IMR-90 (cell line): ENCODE measurements at regions not wholly inside any gene's neighbourhood (a gene's known extent, or its start where the extent isn't known, plus 50 kb on each side); places are given as distances from the start of the nearest gene placed in this dataset.

Experiments
- ATAC-seq: fragments of 200-7000 bp; cut with Tn5 transposase; 2 replicates; pipeline ENCODE4 v1.9.1; 2020; ENCODE audit warnings: low read depth, mild to moderate bottlenecking, moderate library complexity
- BruUV-seq: library from RNA; stranded (reverse); fragments of 400-500 nt; replicated peaks from 2 replicates; lab custom pipeline; 2021; lab: Mats Ljungman, UMichigan
- CTCF ChIA-PET: fragments of 300-600 bp; formaldehyde crosslinking; extraction: SDS; loops from one replicate; lab custom pipeline; 2021; ENCODE audit warnings: antibody characterized with exemption; lab: Yijun Ruan, JAX
- POLR2A ChIA-PET: fragments of 300-600 bp; sonication (Branson Sonifier 250); formaldehyde crosslinking; loops from one replicate; lab custom pipeline; 2022; ENCODE audit warnings: antibody characterized with exemption; ENCODE audit not compliant: unreplicated experiment; lab: Charles Lee
- DNase-seq: peaks from one replicate; pipeline ENCODE4 v3.0.0; 2013
- H2AFZ ChIP-seq: replicated peaks from 2 replicates; pipeline ENCODE3; 2013; ENCODE audit warnings: low read length, mild to moderate bottlenecking; ENCODE audit not compliant: poor library complexity
- H2AK5ac ChIP-seq: 2 replicates; pipeline ENCODE4 v1.6.1; 2013; ENCODE audit warnings: low read depth, low read length, inconsistent platforms
- H2AK9ac ChIP-seq: replicated peaks from 2 replicates; pipeline ENCODE3; 2013; ENCODE audit warnings: mild to moderate bottlenecking, low read depth, low read length, moderate library complexity; ENCODE audit not compliant: poor library complexity
- H2BK120ac ChIP-seq: 2 replicates; pipeline ENCODE4 v1.6.1; 2013; ENCODE audit warnings: low read depth, low read length, inconsistent platforms
- H2BK15ac ChIP-seq: 3 replicates; pipeline ENCODE4 v1.6.1; 2013; ENCODE audit warnings: low read depth, low read length, inconsistent platforms
- H2BK20ac ChIP-seq: 2 replicates; pipeline ENCODE4 v1.6.1; 2013; ENCODE audit warnings: low read depth, mild to moderate bottlenecking, inconsistent platforms, low read length, moderate library complexity
- H2BK5ac ChIP-seq: 2 replicates; pipeline ENCODE4 v1.6.1; 2013; ENCODE audit warnings: mild to moderate bottlenecking, low read depth, low read length, inconsistent platforms; ENCODE audit not compliant: poor library complexity, severe bottlenecking
- H3K14ac ChIP-seq: replicated peaks from 2 replicates; pipeline ENCODE4 v1.6.1; 2013; ENCODE audit warnings: low read depth, low read length, inconsistent platforms
- H3K18ac ChIP-seq: 2 replicates; pipeline ENCODE4 v1.6.1; 2013; ENCODE audit warnings: low read depth, low read length, control low read depth
- H3K23ac ChIP-seq: 2 replicates; pipeline ENCODE4 v1.6.1; 2013; ENCODE audit warnings: low read depth, low read length, inconsistent platforms
- H3K27ac ChIP-seq: 2 replicates; pipeline ENCODE4 v1.5.1; 2013; ENCODE audit warnings: mild to moderate bottlenecking, control low read depth, low read length; ENCODE audit not compliant: insufficient read depth
- H3K27me3 ChIP-seq: 2 replicates; pipeline ENCODE4 v1.6.1; 2013; ENCODE audit warnings: low read length; ENCODE audit not compliant: control insufficient read depth, insufficient read depth
- H3K36me3 ChIP-seq: 2 replicates; pipeline ENCODE4 v1.6.1; 2013; ENCODE audit warnings: low read length, mixed read lengths; ENCODE audit not compliant: control insufficient read depth, insufficient read depth
- H3K4ac ChIP-seq: 2 replicates; pipeline ENCODE4 v1.6.1; 2013; ENCODE audit warnings: low read depth, low read length, inconsistent platforms
- H3K4me1 ChIP-seq: 2 replicates; pipeline ENCODE4 v1.6.1; 2013; ENCODE audit warnings: low read length, mixed read lengths; ENCODE audit not compliant: control insufficient read depth, insufficient read depth
- H3K4me2 ChIP-seq: 2 replicates; pipeline ENCODE4 v1.6.1; 2013; ENCODE audit warnings: low read depth, mild to moderate bottlenecking, control low read depth, low read length, moderate library complexity
- H3K4me3 ChIP-seq: 2 replicates; pipeline ENCODE4 v1.5.1; 2013; ENCODE audit warnings: low read depth, mild to moderate bottlenecking, control low read depth, low read length, moderate library complexity; ENCODE audit not compliant: insufficient read depth
- H3K56ac ChIP-seq: 2 replicates; pipeline ENCODE4 v1.6.1; 2013; ENCODE audit warnings: low read length, inconsistent platforms; ENCODE audit not compliant: insufficient read depth; ENCODE audit errors: extremely low read depth
- H3K79me1 ChIP-seq, 2 experiments: 2 replicates each; pipeline ENCODE4 v1.6.1; 2013; ENCODE audit warnings: low read length in 2 of 2, inconsistent platforms in 1 of 2, low read depth in 1 of 2
- H3K9ac ChIP-seq: 2 replicates; pipeline ENCODE4 v1.6.1; 2013; ENCODE audit warnings: low read depth, low read length, control low read depth
- H3K9me1 ChIP-seq: 2 replicates; pipeline ENCODE4 v1.6.1; 2013; ENCODE audit warnings: low read length, inconsistent platforms; ENCODE audit not compliant: insufficient read depth
- H3K9me3 ChIP-seq: 2 replicates; pipeline ENCODE4 v1.6.1; 2013; ENCODE audit warnings: low read length; ENCODE audit not compliant: control insufficient read depth, insufficient read depth
- H4K20me1 ChIP-seq: 2 replicates; pipeline ENCODE4 v1.6.1; 2013; ENCODE audit warnings: low read length, inconsistent platforms; ENCODE audit not compliant: insufficient read depth
- H4K5ac ChIP-seq: 2 replicates; pipeline ENCODE4 v1.6.1; 2013; ENCODE audit warnings: mild to moderate bottlenecking, low read depth, low read length, control low read depth
- H4K8ac ChIP-seq, 2 experiments: 2 replicates each; pipeline ENCODE4 v1.6.1; 2013; ENCODE audit warnings: low read depth in 2 of 2, low read length in 2 of 2, control low read depth in 1 of 2, inconsistent platforms in 1 of 2
- H4K91ac ChIP-seq: 2 replicates; pipeline ENCODE4 v1.6.1; 2013; ENCODE audit warnings: low read depth, low read length, inconsistent platforms; ENCODE audit not compliant: insufficient read depth
- BHLHE40 ChIP-seq: fragments of 150-350 bp; IDR thresholded peaks from 2 replicates; pipeline ENCODE4 v1.6.1; 2016; ENCODE audit warnings: mild to moderate bottlenecking, low read depth, low read length
- CEBPB ChIP-seq: IDR thresholded peaks from 2 replicates; pipeline ENCODE4 v1.6.1; 2012; ENCODE audit warnings: low read depth, low read length, improper control_type of control experiment
- CHD1 ChIP-seq: IDR thresholded peaks from 2 replicates; pipeline ENCODE4 v1.6.1; 2012; ENCODE audit warnings: low read depth, low read length, improper control_type of control experiment
- FOS ChIP-seq: fragments of 150-350 bp; IDR thresholded peaks from 2 replicates; pipeline ENCODE4 v1.6.1; 2016; ENCODE audit warnings: low read depth, low read length
- MAZ ChIP-seq: IDR thresholded peaks from 2 replicates; pipeline ENCODE4 v1.6.1; 2012; ENCODE audit warnings: low read depth, mild to moderate bottlenecking, low read length, improper control_type of control experiment, moderate library complexity, borderline replicate concordance
- MXI1 ChIP-seq: IDR thresholded peaks from 2 replicates; pipeline ENCODE4 v1.6.1; 2012; ENCODE audit warnings: low read depth, mild to moderate bottlenecking, low read length, moderate library complexity, borderline replicate concordance
- POLR2A ChIP-seq: IDR thresholded peaks from 2 replicates; pipeline ENCODE4 v1.6.1; 2012; ENCODE audit warnings: mild to moderate bottlenecking, low read depth, low read length
- RAD21 ChIP-seq: IDR thresholded peaks from 2 replicates; pipeline ENCODE4 v1.6.1; 2012; ENCODE audit warnings: low read length, improper control_type of control experiment
- RCOR1 ChIP-seq: IDR thresholded peaks from 2 replicates; pipeline ENCODE4 v1.6.1; 2012; ENCODE audit warnings: mild to moderate bottlenecking, low read length, improper control_type of control experiment; ENCODE audit not compliant: insufficient replicate concordance
- RFX5 ChIP-seq: IDR thresholded peaks from 2 replicates; pipeline ENCODE4 v1.8.0; 2012; ENCODE audit warnings: low read depth, mild to moderate bottlenecking, low read length, moderate library complexity
- WGBS, 2 experiments: methylation state at CpG; one replicate each; pipeline versions ENCODE4 v1.1.5 to v1.1.7; 2013; ENCODE audit warnings: missing lambda C conversion rate in 2 of 2; ENCODE audit not compliant: insufficient read length in 1 of 2; ENCODE audit errors: extremely low coverage in 2 of 2; 5-methylcytosine and 5-hydroxymethylcytosine counted together
- dilution Hi-C: fragments of 300-500 bp; cut with HindIII; formaldehyde crosslinking; loops from one replicate; pipeline ENCODE4 v1.14.3; 2018; ENCODE audit warnings: low sequenced_read_pairs; ENCODE audit not compliant: unreplicated experiment
- in situ Hi-C: fragments of 300-500 bp; cut with MboI; formaldehyde crosslinking; loops from 3 replicates; pipeline ENCODE4 v1.14.3; 2019; ENCODE audit warnings: low sequenced_read_pairs, inconsistent platforms, mixed read lengths
- intact Hi-C: fragments of 100-400 bp; cut with micrococcal nuclease; formaldehyde crosslinking; loops from 2 replicates; pipeline ENCODE4 v1.10.0; 2022
- TF ChIP-seq, protein P1 (sequence below): fragments of 150-350 bp; IDR thresholded peaks from 2 replicates; pipeline ENCODE4 v1.6.1; 2016; ENCODE audit warnings: low read depth, mild to moderate bottlenecking, low read length, moderate library complexity, borderline replicate concordance
- TF ChIP-seq, protein P2 (sequence below): fragments of 150-350 bp; IDR thresholded peaks from 2 replicates; pipeline ENCODE4 v1.6.1; 2017; ENCODE audit warnings: mild to moderate bottlenecking, antibody characterized with exemption, low read length, low read depth

DNA sequence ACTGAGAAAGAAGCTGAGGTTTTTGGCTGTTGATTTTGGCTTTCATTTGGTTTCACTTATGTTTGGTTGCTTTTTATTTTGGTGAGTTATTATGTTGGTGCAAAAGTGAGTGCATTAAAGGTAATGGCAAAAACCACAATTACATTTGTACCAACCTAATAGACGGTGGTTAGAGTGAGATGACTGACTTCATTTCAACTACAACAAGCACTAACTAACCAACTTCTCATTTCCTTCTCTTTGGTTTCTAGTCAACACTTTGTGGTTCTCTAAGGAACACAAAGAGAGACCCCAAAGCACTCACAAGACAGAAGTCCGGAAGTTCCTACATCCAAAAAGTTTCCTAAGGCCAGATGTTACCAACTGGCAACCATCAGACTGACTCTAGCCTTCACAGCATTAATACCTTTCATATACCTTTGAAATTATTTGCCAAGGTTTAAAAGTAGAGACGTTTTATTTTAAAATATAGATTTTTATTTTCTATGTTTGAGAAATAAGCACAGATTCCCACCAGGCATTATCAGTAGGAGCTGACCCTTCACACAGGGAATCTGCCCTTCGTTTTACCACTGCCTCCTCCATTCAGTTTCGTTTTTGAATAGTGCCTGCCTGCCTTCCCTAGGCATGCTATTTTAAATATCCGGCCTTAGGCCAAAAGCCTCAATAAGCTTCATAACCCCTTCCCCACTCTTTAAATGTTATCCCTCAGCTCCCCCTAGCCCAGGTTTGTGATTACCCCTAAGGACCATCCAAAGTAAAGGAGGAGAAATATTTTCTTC, 301.1 kb upstream of the PTGER4 start:
- H2BK20ac ChIP-seq = no peak overlapping the region
- no peak overlapping the region for H4K91ac ChIP-seq
- H3K4me1 ChIP-seq = no peaks in the 10 kb centered on the region; the same call in 1 of the 2 replicates
- no peak overlapping the region for H3K9ac ChIP-seq
- H3K27me3 ChIP-seq = no peaks in the 10 kb centered on the region
- TF ChIP-seq MXI1 (no peak), BHLHE40 (no peak), RAD21 (no peak), RCOR1 (no peak), MAZ (no peak), RFX5 (no peak), CHD1 (no peak), POLR2A (no peak), CEBPB (no peak), FOS (no peak)
- TF ChIP-seq, protein P1, sequence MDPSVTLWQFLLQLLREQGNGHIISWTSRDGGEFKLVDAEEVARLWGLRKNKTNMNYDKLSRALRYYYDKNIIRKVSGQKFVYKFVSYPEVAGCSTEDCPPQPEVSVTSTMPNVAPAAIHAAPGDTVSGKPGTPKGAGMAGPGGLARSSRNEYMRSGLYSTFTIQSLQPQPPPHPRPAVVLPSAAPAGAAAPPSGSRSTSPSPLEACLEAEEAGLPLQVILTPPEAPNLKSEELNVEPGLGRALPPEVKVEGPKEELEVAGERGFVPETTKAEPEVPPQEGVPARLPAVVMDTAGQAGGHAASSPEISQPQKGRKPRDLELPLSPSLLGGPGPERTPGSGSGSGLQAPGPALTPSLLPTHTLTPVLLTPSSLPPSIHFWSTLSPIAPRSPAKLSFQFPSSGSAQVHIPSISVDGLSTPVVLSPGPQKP = no peak
- TF ChIP-seq, protein P2, sequence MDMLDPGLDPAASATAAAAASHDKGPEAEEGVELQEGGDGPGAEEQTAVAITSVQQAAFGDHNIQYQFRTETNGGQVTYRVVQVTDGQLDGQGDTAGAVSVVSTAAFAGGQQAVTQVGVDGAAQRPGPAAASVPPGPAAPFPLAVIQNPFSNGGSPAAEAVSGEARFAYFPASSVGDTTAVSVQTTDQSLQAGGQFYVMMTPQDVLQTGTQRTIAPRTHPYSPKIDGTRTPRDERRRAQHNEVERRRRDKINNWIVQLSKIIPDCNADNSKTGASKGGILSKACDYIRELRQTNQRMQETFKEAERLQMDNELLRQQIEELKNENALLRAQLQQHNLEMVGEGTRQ = no peak
- CTCF ChIA-PET = no interaction called here
- H3K4me3 ChIP-seq = no peak overlapping the region
- no peak overlapping the region for H2BK120ac ChIP-seq
- H3K23ac ChIP-seq = no peak overlapping the region
- no peak overlapping the region for H3K27ac ChIP-seq
- H4K8ac ChIP-seq = no peak overlapping the region
- intact Hi-C loops (no loop called here), in situ Hi-C loops (no loop called here), dilution Hi-C loops (no loop called here)
- no CpG with 5 or more reads among the region's 6 CpGs for WGBS, 2 experiments
- no peaks in the 10 kb centered on the region for H4K20me1 ChIP-seq
- BruUV-seq = no TSS peak
- H2AK5ac ChIP-seq = no peak overlapping the region
- H2BK15ac ChIP-seq = no peak overlapping the region
- no peaks in the 10 kb centered on the region for H3K9me1 ChIP-seq
- ATAC-seq = no peak
- no peaks in the 10 kb centered on the region for H3K36me3 ChIP-seq
- H3K4ac ChIP-seq = no peak overlapping the region
- H3K14ac ChIP-seq = no peak overlapping the region
- no peak overlapping the region for H2AFZ ChIP-seq
- H3K79me1 ChIP-seq = no peaks in the 10 kb centered on the region
- H3K9me3 ChIP-seq = no peaks in the 10 kb centered on the region
- no peak overlapping the region for H3K18ac ChIP-seq
- no peak overlapping the region for H3K56ac ChIP-seq
- H2AK9ac ChIP-seq = no peak overlapping the region
- H2BK5ac ChIP-seq = no peak overlapping the region
- POLR2A ChIA-PET = no interaction called here
- H3K4me2 ChIP-seq = no peak overlapping the region
- H4K5ac ChIP-seq = no peak overlapping the region
- DNase-seq = no peak
